Keratinocyte (primary cell): ENCODE measurements at regions not wholly inside any gene's neighbourhood (a gene's known extent, or its start where the extent isn't known, plus 50 kb on each side); places are given as distances from the start of the nearest gene placed in this dataset.

Experiments
- EZH2 ChIP-seq: IDR thresholded peaks from one replicate; pipeline ENCODE4 v1.6.1; 2012; ENCODE audit warnings: inconsistent platforms, mild to moderate bottlenecking, low read length, moderate library complexity
- TF ChIP-seq, protein P1 (sequence below), 3 experiments: IDR thresholded peaks in 1 of 3; conservative IDR thresholded peaks in 1 of 3; optimal IDR thresholded peaks in 1 of 3; 2 replicates in 2 of 3; 3 replicates in 1 of 3; pipeline versions ENCODE3 to v1.5.1; 2011; ENCODE audit warnings: low read length in 3 of 3, mild to moderate bottlenecking in 3 of 3, moderate library complexity in 2 of 3, control low read depth in 1 of 3, inconsistent platforms in 1 of 3; ENCODE audit not compliant: insufficient read depth in 2 of 3; ENCODE audit errors: extremely low read depth in 1 of 3

DNA sequence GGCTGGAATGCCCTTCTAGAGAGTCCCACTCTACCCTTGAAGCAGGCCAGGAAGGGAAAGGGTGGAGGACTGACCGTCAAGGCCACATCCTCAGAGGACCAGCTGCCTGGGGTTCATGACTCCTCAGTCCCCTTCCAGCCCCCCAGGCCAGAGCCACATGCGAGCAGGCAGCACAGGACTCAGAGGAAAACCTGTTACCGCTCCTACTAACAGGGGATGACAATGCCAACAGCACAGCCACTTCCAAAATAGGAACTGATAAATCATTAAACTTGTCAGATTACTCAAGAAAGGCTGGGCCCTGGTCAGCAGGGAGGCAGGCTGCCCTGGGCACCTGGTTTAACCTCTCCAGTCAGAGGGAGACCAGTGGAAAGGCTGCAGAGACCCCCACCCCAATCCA is 206.2 kb upstream of the SDK2 start:
- TF ChIP-seq, protein P1, sequence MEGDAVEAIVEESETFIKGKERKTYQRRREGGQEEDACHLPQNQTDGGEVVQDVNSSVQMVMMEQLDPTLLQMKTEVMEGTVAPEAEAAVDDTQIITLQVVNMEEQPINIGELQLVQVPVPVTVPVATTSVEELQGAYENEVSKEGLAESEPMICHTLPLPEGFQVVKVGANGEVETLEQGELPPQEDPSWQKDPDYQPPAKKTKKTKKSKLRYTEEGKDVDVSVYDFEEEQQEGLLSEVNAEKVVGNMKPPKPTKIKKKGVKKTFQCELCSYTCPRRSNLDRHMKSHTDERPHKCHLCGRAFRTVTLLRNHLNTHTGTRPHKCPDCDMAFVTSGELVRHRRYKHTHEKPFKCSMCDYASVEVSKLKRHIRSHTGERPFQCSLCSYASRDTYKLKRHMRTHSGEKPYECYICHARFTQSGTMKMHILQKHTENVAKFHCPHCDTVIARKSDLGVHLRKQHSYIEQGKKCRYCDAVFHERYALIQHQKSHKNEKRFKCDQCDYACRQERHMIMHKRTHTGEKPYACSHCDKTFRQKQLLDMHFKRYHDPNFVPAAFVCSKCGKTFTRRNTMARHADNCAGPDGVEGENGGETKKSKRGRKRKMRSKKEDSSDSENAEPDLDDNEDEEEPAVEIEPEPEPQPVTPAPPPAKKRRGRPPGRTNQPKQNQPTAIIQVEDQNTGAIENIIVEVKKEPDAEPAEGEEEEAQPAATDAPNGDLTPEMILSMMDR (optimal IDR thresholded peaks at IDR 0.05 in 1 of 3, IDR thresholded peaks at IDR 0.05 in 1 of 3, conservative IDR thresholded peaks at IDR 0.05 in 1 of 3; ENCODE audit: extremely low read depth in 1 of 3, insufficient read depth in 2 of 3, low read length in 3 of 3) = no peak
- TF ChIP-seq EZH2 = no peak
